DOHH2 (cell line): ENCODE measurements at regions not wholly inside any gene's neighbourhood (a gene's known extent, or its start where the extent isn't known, plus 50 kb on each side); places are given as distances from the start of the nearest gene placed in this dataset.

Experiments used
- H3F3A ChIP-seq: fragments of 200-600 bp; sonication (generic), shearing (Covaris generic); 2 replicates; pipeline ENCODE4 v1.6.0; 2016; ENCODE audit warnings: antibody characterized with exemption, mild to moderate bottlenecking; ENCODE audit not compliant: control insufficient read depth, insufficient read depth
- H3K27ac ChIP-seq: fragments of 200-600 bp; sonication (generic); 2 replicates; pipeline ENCODE4 v1.5.1; 2014; ENCODE audit warnings: low read depth, mild to moderate bottlenecking, low read length, moderate library complexity
- H3K27me3 ChIP-seq: fragments of 200-600 bp; sonication (generic); 2 replicates; pipeline ENCODE4 v1.6.1; 2014; ENCODE audit warnings: mild to moderate bottlenecking, low read length, mixed read lengths; ENCODE audit not compliant: control insufficient read depth
- H3K36me3 ChIP-seq: fragments of 200-600 bp; sonication (generic); 2 replicates; pipeline ENCODE4 v1.6.1; 2014; ENCODE audit warnings: mild to moderate bottlenecking, low read length, moderate library complexity, mixed read lengths; ENCODE audit not compliant: control insufficient read depth
- H3K4me1 ChIP-seq: fragments of 200-600 bp; sonication (generic); 2 replicates; pipeline ENCODE4 v1.6.1; 2014; ENCODE audit warnings: mild to moderate bottlenecking, low read length, mixed read lengths; ENCODE audit not compliant: control insufficient read depth
- H3K4me2 ChIP-seq: fragments of 200-600 bp; sonication (generic); 2 replicates; pipeline ENCODE4 v1.6.0; 2014; ENCODE audit warnings: mild to moderate bottlenecking, low read length, moderate library complexity
- H3K4me3 ChIP-seq: fragments of 200-600 bp; sonication (generic); 2 replicates; pipeline ENCODE4 v1.5.1; 2014; ENCODE audit warnings: mild to moderate bottlenecking, low read length, mixed read lengths
- H3K79me2 ChIP-seq: fragments of 200-600 bp; sonication (generic); 2 replicates; pipeline ENCODE4 v1.6.1; 2014; ENCODE audit warnings: mild to moderate bottlenecking, low read length, mixed read lengths; ENCODE audit not compliant: control insufficient read depth
- H3K9me2 ChIP-seq: fragments of 200-600 bp; sonication (generic); replicated peaks from 2 replicates; pipeline ENCODE4 v1.6.1; 2014; ENCODE audit warnings: mild to moderate bottlenecking, low read length, mixed read lengths; ENCODE audit not compliant: control insufficient read depth
- H3K9me3 ChIP-seq: fragments of 200-600 bp; sonication (generic); 2 replicates; pipeline ENCODE4 v1.6.1; 2014; ENCODE audit warnings: antibody characterized with exemption, low read length, mixed read lengths; ENCODE audit not compliant: control insufficient read depth, insufficient read depth
- H4K20me1 ChIP-seq: fragments of 200-600 bp; sonication (generic); 2 replicates; pipeline ENCODE4 v1.6.0; 2014; ENCODE audit warnings: low read depth, mild to moderate bottlenecking, antibody characterized with exemption, low read length, moderate library complexity; ENCODE audit not compliant: control insufficient read depth, insufficient read depth
- EZH2phosphoT487 ChIP-seq: fragments of 200-600 bp; sonication (generic); IDR thresholded peaks from 2 replicates; pipeline ENCODE4 v1.6.1; 2017; ENCODE audit warnings: borderline replicate concordance, mild to moderate bottlenecking, antibody characterized with exemption, low read length, moderate library complexity, mixed read lengths
- TF ChIP-seq, protein P1 (sequence below): fragments of 200-600 bp; sonication (generic); IDR thresholded peaks from one replicate; pipeline ENCODE4 v1.5.1; 2014; ENCODE audit warnings: antibody characterized with exemption, mild to moderate bottlenecking, low read depth, low read length; ENCODE audit not compliant: poor library complexity, severe bottlenecking

DNA sequence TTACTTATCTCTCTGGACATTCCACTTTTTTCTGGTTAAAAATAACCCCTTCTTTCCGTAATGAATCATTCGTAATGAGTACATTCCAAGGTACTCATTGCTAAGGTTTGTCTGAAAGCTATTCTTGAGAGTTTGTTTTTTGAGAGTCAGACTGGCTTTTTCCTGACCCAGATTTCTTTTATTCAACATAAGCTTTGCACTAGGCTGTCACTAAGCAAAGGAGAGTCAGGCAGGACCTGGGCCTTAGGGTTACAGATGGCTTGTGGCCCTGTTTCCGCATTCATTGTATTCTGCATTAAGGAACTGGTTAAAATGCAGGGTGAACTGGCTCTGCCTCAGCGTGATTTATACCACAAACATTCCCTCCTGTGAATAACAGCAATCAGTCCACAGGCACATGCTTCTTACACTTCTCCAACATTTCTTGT is 84.1 kb downstream of the POM121L12 start:
- no peaks in the 10 kb centered on the region for H3K36me3 ChIP-seq
- H3K4me3 ChIP-seq, result no peak overlapping the region
- TF ChIP-seq, protein P1, sequence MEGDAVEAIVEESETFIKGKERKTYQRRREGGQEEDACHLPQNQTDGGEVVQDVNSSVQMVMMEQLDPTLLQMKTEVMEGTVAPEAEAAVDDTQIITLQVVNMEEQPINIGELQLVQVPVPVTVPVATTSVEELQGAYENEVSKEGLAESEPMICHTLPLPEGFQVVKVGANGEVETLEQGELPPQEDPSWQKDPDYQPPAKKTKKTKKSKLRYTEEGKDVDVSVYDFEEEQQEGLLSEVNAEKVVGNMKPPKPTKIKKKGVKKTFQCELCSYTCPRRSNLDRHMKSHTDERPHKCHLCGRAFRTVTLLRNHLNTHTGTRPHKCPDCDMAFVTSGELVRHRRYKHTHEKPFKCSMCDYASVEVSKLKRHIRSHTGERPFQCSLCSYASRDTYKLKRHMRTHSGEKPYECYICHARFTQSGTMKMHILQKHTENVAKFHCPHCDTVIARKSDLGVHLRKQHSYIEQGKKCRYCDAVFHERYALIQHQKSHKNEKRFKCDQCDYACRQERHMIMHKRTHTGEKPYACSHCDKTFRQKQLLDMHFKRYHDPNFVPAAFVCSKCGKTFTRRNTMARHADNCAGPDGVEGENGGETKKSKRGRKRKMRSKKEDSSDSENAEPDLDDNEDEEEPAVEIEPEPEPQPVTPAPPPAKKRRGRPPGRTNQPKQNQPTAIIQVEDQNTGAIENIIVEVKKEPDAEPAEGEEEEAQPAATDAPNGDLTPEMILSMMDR, result no peak
- TF ChIP-seq EZH2phosphoT487, result no peak
- H3F3A ChIP-seq, result no peaks in the 10 kb centered on the region
- H3K9me3 ChIP-seq, result no peaks in the 10 kb centered on the region
- H3K27ac ChIP-seq, result no peak overlapping the region
- no peaks in the 10 kb centered on the region for H4K20me1 ChIP-seq
- H3K4me1 ChIP-seq, result no peaks in the 10 kb centered on the region
- no peak overlapping the region for H3K4me2 ChIP-seq
- no peaks in the 10 kb centered on the region for H3K27me3 ChIP-seq
- H3K79me2 ChIP-seq, result no peaks in the 10 kb centered on the region
- H3K9me2 ChIP-seq, result no peaks in the 10 kb centered on the region

DNA sequence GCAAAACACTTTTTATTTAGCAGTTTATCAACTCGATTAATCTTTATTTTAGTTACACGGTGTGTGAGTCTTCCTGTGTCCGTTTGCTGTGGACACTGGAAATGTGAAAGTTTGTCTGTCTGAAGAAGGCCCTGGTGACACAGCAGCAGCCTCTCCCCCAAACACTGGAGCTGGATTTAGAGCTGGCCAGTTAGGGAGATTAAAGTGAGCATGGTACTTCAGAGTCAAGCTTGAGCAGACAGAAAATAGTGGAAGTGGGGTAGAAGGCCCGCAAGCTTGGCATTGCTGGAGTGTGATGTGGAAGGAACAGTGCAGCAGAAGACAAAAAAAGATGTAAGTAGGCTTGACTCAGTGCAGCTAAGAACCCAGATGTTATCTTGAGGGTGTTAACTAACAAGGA is 85.9 kb downstream of the POM121L12 start:
- Histone ChIP-seq H3K4me2 (no peak overlapping the region), H3F3A (no peaks in the 10 kb centered on the region), H3K79me2 (no peaks in the 10 kb centered on the region), H3K9me3 (no peaks in the 10 kb centered on the region), H3K27me3 (no peaks in the 10 kb centered on the region), H3K27ac (no peak overlapping the region), H3K4me3 (no peak overlapping the region), H3K9me2 (no peaks in the 10 kb centered on the region), H3K4me1 (no peaks in the 10 kb centered on the region), H3K36me3 (no peaks in the 10 kb centered on the region), H4K20me1 (no peaks in the 10 kb centered on the region)
- TF ChIP-seq EZH2phosphoT487, result no peak
- TF ChIP-seq, protein P1, result no peak

DNA sequence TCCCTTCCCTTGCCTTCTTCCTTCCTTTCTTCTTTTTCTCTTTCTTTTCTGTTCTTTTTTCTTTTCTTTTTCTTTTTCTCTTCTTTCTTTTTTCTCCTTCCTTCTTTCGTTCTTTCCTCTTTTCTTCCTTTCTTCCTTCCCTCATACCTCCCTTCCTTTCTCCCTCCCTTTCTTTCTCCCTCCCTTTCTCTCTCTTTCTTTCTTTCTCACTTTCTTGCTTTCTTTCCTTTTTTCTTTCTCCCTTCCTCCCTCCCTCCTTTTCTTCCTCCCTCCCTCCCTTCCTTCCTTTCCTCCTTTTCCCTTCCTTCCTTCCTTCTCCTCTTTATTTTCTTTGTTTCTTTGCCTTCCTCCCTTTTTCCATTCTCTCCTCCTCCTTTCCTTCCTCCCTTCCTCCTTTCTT is 96.3 kb downstream of the POM121L12 start:
- no peaks in the 10 kb centered on the region for H3K27me3 ChIP-seq
- no peaks in the 10 kb centered on the region for H3K79me2 ChIP-seq
- peaks cover 4% of the 10 kb centered on the region; the same call in 1 of the 2 replicates for H3K9me3 ChIP-seq
- no peaks in the 10 kb centered on the region for H3K9me2 ChIP-seq
- no peaks in the 10 kb centered on the region for H3F3A ChIP-seq
- H4K20me1 ChIP-seq, result no peaks in the 10 kb centered on the region
- no peak overlapping the region for H3K27ac ChIP-seq
- no peaks in the 10 kb centered on the region for H3K36me3 ChIP-seq
- TF ChIP-seq EZH2phosphoT487, result no peak
- TF ChIP-seq, protein P1, result no peak
- no peaks in the 10 kb centered on the region for H3K4me1 ChIP-seq
- H3K4me2 ChIP-seq, result no peak overlapping the region
- H3K4me3 ChIP-seq, result no peak overlapping the region
